Endometrium (tissue), 2 donors: ENCODE measurements at regions not wholly inside any gene's neighbourhood (a gene's known extent, or its start where the extent isn't known, plus 50 kb on each side); places are given as distances from the start of the nearest gene placed in this dataset.

Source experiments
- FAIRE-seq: peaks from 2 replicates; lab custom pipeline; 2012; peaks lifted over from hg19 to GRCh38; lab: Jason Lieb, UNC
- donor health status: control.
- donor health status: control.

- FAIRE-seq = no peak
Observed at GRCh38 chr13:90089051-90089450, 1258.4 kb upstream of the MIR17HG start.

- no peak for FAIRE-seq
Observed at GRCh38 chr13:90091611-90092010, 1255.9 kb upstream of the MIR17HG start.

DNA sequence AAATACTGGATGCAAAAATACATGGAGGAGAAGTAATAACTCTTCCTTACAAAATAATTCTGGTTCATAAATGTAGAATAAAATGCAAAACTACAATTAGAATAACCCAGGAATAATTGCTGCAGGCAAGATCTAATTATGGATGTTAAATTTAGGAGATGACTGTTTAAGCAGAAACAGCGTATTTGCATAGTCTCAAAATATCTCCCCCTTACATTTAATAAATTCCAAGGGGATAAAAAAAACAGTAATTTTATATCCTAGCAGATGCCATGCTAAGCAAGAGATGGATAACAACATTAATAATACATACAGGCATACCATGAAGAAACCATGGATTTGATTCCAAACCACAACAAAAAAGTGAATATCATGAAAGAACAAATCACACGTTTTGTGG, 1253.1 kb upstream of the MIR17HG start:
- no peak for FAIRE-seq

DNA sequence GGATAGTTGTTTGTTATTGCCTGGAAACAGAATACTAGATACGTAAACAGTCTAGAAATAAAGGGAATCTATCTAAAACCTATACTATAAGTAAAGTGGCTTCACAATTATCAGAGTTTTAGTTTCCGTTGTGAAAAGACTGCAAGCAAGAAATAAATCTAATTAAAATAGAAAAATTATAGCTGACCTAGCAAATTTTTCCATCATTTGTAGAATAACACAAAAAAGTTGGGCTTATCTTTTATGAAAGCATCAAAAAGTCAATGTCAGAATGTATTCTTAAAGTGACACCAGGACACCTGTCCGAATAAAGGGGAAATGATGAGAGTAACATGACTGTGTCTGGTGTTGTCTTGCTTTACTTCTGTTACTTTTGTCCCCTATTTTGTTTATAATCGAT, 1248.9 kb upstream of the MIR17HG start:
- no peak for FAIRE-seq

GRCh38 chr13:90099847-90100246, 1247.6 kb upstream of the MIR17HG start:
- FAIRE-seq = no peak

GRCh38 chr13:90103099-90103784, 1244.2 kb upstream of the MIR17HG start:
- FAIRE-seq = no peak

DNA sequence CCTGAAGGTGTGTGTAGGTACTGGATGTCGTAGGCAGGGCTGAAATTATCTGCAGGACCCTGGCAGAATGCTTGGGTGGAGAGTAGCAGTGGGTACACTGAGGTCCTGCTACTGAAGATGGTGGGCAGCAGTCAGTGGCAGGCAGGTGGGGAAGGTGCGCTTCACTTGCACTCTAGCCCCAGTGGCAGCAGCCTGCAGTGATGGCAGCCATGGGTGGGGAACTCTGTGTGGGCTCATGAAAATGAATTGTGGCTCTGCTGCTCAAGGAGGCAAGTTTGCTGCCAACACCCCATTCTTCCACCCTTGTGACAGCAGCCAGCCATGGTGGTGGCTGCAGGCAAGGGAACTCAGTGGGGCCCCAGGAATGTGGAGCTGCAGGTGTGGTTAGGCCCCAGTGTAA, 1242.7 kb upstream of the MIR17HG start:
- no peak for FAIRE-seq

DNA sequence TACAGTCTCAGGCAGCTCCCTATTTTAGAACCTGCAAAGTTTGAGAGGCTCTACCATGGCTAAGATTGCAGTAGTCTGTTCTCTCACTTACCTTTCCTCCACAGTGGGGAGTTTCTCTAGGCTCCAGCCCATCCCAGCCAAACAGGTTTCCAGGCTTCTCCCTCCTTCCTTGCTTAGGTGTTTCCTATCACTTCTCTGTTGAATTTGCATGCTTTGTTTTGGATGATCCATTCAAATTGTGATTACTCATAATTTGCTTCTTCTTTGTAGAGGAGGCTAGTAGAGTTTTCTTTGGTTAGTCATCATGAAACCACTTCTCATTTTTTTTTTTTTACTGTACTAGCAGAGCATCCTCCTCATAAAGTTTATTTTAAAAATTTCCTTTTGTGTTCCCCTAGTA, 1242.2 kb upstream of the MIR17HG start:
- no peak for FAIRE-seq

DNA sequence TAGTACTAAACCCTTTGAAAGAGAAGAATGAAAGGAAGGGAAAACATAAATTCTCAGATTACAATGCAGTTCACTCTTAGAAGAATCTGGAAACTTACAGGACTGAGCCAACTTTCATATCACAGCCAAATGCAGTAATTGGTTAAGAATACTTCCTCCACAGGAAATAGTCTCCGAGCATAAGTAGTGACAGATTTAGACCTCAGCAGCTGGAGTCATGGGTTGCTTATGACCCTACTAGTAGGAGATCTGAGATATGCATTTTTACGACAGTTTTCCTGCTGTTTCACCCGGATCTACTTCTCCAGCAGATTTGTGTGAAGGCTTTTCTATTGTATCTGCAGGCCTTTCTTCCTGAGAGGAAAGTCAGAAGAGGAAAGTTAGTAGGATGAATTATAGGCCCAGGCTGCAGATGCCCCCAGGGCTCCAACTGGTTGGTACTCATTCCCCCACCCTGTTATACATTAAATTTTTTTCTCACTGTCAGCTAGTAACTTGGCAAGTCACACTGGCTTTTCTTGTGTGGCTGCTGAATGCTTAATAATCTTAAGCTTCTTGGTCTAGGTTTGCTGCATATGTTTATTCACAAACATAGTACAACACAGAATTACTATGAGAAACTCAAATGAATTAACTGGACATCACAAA, 1241.5 kb upstream of the MIR17HG start:
- FAIRE-seq = no peak

GRCh38 chr13:90107661-90108060, 1239.8 kb upstream of the MIR17HG start:
- no peak for FAIRE-seq

- FAIRE-seq = no peak
Observed at GRCh38 chr13:90108547-90108946, 1238.9 kb upstream of the MIR17HG start.

GRCh38 chr13:90116121-90116520, 1231.4 kb upstream of the MIR17HG start:
- FAIRE-seq = no peak

- FAIRE-seq = no peak
Observed at GRCh38 chr13:90118467-90119071, 1228.9 kb upstream of the MIR17HG start.

GRCh38 chr13:90120026-90120425, 1227.5 kb upstream of the MIR17HG start:
- no peak for FAIRE-seq

- no peak for FAIRE-seq
Observed at GRCh38 chr13:90121784-90122183, 1225.7 kb upstream of the MIR17HG start.

DNA sequence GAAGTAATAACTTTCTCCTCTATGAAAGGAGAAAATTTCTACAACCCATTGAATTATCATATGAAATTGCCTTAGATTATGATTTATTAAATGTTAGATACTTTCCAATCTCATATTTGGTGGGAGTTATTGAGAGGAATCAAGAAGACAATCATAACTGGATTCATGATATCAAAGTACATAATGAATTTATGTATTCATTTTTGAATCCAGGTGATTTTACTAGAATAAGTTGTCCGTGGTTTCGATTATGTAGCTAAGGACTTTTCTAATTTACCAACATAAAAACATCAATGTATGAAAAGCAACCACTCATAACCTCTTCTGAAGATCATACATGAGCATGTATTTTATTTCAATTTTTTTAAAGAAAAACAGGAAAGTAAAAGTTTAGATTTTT, 1225.0 kb upstream of the MIR17HG start:
- FAIRE-seq = no peak

- FAIRE-seq = no peak
Observed at GRCh38 chr13:90135558-90135957, 1211.9 kb upstream of the MIR17HG start.

DNA sequence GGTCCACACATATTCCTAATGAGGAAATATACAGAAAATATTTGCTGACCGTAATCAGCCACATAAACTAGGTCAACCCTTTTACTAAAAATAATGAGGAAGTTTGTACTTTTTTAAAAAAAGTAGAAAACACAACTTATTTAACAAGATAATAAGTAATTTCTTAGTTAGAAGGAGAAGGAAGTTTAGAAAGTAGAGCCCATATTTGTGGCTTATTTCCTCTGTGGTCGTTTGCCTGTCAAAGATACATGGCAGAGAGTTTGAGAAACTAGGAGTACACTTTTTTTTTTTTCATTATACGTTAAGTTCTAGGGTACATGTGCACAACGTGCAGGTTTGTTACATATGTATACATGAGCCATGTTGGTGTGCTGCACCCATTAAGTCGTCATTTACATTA, 1205.2 kb upstream of the MIR17HG start:
- no peak for FAIRE-seq

GRCh38 chr13:90154311-90154960, 1193.1 kb upstream of the MIR17HG start:
- FAIRE-seq = no peak

DNA sequence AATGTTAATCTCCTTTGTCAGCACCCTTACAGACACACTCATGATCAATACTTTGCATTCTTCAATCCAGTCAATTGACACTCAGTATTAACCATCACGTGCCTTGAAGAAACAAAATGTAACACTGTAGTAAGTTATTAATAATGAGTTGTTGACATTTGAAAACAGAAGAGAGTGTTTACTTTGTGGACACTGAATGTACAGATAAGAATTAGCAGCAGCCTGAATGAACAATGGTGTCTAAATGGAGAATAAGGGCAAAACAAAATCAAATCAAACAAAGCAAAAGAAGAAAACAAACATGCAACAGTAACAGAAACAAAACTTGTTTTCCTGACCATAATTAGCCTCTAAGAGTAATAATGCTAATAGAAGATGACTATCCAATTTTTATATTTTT, 1191.1 kb upstream of the MIR17HG start:
- no peak for FAIRE-seq

GRCh38 chr13:90168953-90169352, 1178.5 kb upstream of the MIR17HG start:
- FAIRE-seq = no peak

GRCh38 chr13:90170208-90170607, 1177.3 kb upstream of the MIR17HG start:
- no peak for FAIRE-seq

DNA sequence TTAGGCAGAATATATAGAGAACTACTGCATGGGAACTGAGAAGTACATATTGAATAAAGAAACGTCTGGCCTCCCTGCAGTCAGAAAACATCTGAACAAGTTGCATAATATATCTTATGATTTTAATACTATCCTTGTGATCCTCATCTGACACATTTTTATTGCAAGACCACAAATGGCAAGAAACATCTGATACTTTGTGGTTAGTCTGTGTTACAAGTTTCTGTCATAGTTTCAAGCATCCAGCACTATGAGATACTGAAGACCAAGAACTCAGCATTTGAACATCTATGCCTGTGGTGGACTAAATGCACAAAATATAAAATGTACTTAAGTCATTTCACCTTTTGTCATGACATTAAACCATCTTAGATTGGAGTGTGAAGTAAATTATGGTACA, 1175.8 kb upstream of the MIR17HG start:
- FAIRE-seq = no peak
